HG02798 (cell line): ENCODE measurements at regions not wholly inside any gene's neighbourhood (a gene's known extent, or its start where the extent isn't known, plus 50 kb on each side); places are given as distances from the start of the nearest gene placed in this dataset.
A peak's percentile ranks its signal among the peaks of the same experiment; 100 is the strongest.
"Not testable (repeated sequence)": the region's sequence is repeated elsewhere in the genome, so short reads cannot be mapped to it uniquely, and the experiment has no call there.

ENCODE experiments used
- ATAC-seq: cut with Tn5 transposase; IDR thresholded peaks from one replicate; pipeline ENCODE4 v1.9.1; 2021; ENCODE audit warnings: mild to moderate bottlenecking; ENCODE audit not compliant: unreplicated experiment, poor library complexity

- ATAC-seq, result peak; percentile 65
These were observed 81.1 kb downstream of the THSD1 start for GRCh38 chr13:52324831-52325230.

GRCh38 chr13:52319876-52320275, 86.1 kb downstream of the THSD1 start:
- ATAC-seq, result no peak

- ATAC-seq, result not testable (repeated sequence)
These were observed 96.1 kb downstream of the THSD1 start for GRCh38 chr13:52309833-52310232.

- ATAC-seq, result not testable (repeated sequence)
These were observed 99.6 kb downstream of the THSD1 start for GRCh38 chr13:52306336-52306735.

- not testable (repeated sequence) for ATAC-seq
These were observed 102.9 kb downstream of the THSD1 start for GRCh38 chr13:52303098-52303497.

- not testable (repeated sequence) for ATAC-seq
These were observed 103.3 kb downstream of the THSD1 start for GRCh38 chr13:52302688-52303087.

GRCh38 chr13:52301810-52302400, 104.1 kb downstream of the THSD1 start:
- ATAC-seq, result not testable (repeated sequence)

GRCh38 chr13:52298079-52298661, 107.8 kb downstream of the THSD1 start:
- ATAC-seq, result not testable (repeated sequence)

GRCh38 chr13:52288891-52289290, 117.1 kb downstream of the THSD1 start:
- ATAC-seq, result not testable (repeated sequence)

- ATAC-seq, result not testable (repeated sequence)
These were observed 122.0 kb upstream of the NEK3 start for GRCh38 chr13:52281387-52281786.

GRCh38 chr13:52279408-52279807, 120.0 kb upstream of the NEK3 start:
- ATAC-seq, result not testable (repeated sequence)

- not testable (repeated sequence) for ATAC-seq
These were observed 94.9 kb upstream of the NEK3 start for GRCh38 chr13:52254299-52254698.

GRCh38 chr13:52240752-52241151, 81.4 kb upstream of the NEK3 start:
- ATAC-seq, result peak; percentile 70

GRCh38 chr13:52235900-52236595, 76.7 kb upstream of the NEK3 start:
- ATAC-seq, result peak; percentile 90

GRCh38 chr13:52234928-52235327, 75.5 kb upstream of the NEK3 start:
- not testable (repeated sequence) for ATAC-seq

GRCh38 chr13:52223063-52223462, 63.7 kb upstream of the NEK3 start:
- ATAC-seq, result not testable (repeated sequence)

- ATAC-seq, result not testable (repeated sequence)
These were observed 54.5 kb upstream of the NEK3 start for GRCh38 chr13:52213920-52214319.

- ATAC-seq, result not testable (repeated sequence)
These were observed 53.5 kb upstream of the NEK3 start for GRCh38 chr13:52212886-52213285.

- not testable (repeated sequence) for ATAC-seq
These were observed 52.0 kb upstream of the NEK3 start for GRCh38 chr13:52211416-52211776.

GRCh38 chr13:52210564-52211415, 51.4 kb upstream of the NEK3 start:
- ATAC-seq, result not testable (repeated sequence)
